Tibial nerve (tissue), 4 donors: ENCODE measurements at regions not wholly inside any gene's neighbourhood (a gene's known extent, or its start where the extent isn't known, plus 50 kb on each side); places are given as distances from the start of the nearest gene placed in this dataset.

ENCODE experiments used
- DNase-seq, 2 donors: peaks; one replicate each; pipeline ENCODE4 v3.0.0-alpha.2; 2019; ENCODE audit warnings: low spot score in 2 of 2
- H3K27ac ChIP-seq, 4 donors: fragments of 200-600 bp; sonication (generic) in 3 of 4; one replicate each; pipeline ENCODE4 v1.5.1; 2017 to 2019; ENCODE audit warnings: mild to moderate bottlenecking in 1 of 4
- H3K27me3 ChIP-seq, 2 donors: fragments of 200-600 bp; sonication (generic) in 1 of 2; one replicate each; pipeline versions ENCODE4 v1.5.1 to v1.6.0; 2017 to 2019
- H3K36me3 ChIP-seq, 3 donors: fragments of 200-600 bp; sonication (generic); one replicate each; pipeline ENCODE4 v1.5.1; 2018 to 2019
- H3K4me1 ChIP-seq, 4 donors: fragments of 200-600 bp; sonication (generic) in 3 of 4; one replicate each; pipeline ENCODE4 v1.5.1; 2017 to 2019
- H3K4me3 ChIP-seq, 4 donors: fragments of 200-600 bp; sonication (generic) in 3 of 4; one replicate each; pipeline ENCODE4 v1.5.1; 2017 to 2019; ENCODE audit warnings: mild to moderate bottlenecking in 1 of 4, moderate library complexity in 1 of 4
- H3K9me3 ChIP-seq, 4 donors: fragments of 200-600 bp; sonication (generic) in 3 of 4; one replicate each; pipeline ENCODE4 v1.5.1; 2017 to 2019
- EP300 ChIP-seq, 2 donors: sonication (generic); formaldehyde crosslinking; IDR thresholded peaks; one replicate each; pipeline ENCODE4 v1.6.1; 2017; ENCODE audit warnings: antibody characterized with exemption in 2 of 2, mild to moderate bottlenecking in 1 of 2
- POLR2A ChIP-seq, 2 donors: fragments of 450-650 bp; IDR thresholded peaks; one replicate each; pipeline ENCODE4 v1.6.1; 2017; ENCODE audit warnings: antibody characterized with exemption in 2 of 2, mild to moderate bottlenecking in 2 of 2, moderate library complexity in 2 of 2
- WGBS, 2 donors: methylation state at CpG; one replicate each; pipeline ENCODE4 v1.1.5; 2018; 5-methylcytosine and 5-hydroxymethylcytosine counted together
- TF ChIP-seq, protein P1 (sequence below), 5 experiments: fragments of 200-600 bp in 3 of 5; fragments of 450-650 bp in 2 of 5; sonication (generic) in 3 of 5; IDR thresholded peaks; one replicate each; pipeline ENCODE4 v1.5.1; 2016 to 2019; ENCODE audit warnings: antibody characterized with exemption in 5 of 5, mild to moderate bottlenecking in 3 of 5, moderate library complexity in 2 of 5

- Histone ChIP-seq H3K27ac (no peak overlapping the region), H3K4me3 (no peak overlapping the region), H3K36me3 (no peaks in the 10 kb centered on the region), H3K27me3 (no peaks in the 10 kb centered on the region), H3K4me1 (no peaks in the 10 kb centered on the region), H3K9me3 (no peaks in the 10 kb centered on the region)
- 91 to 93% methylated on average over 9 of the region's 9 CpGs for WGBS, 2 donors
- TF ChIP-seq EP300 (IDR thresholded peaks at IDR 0.05), result no peak
- TF ChIP-seq POLR2A (IDR thresholded peaks at IDR 0.05), result no peak
- TF ChIP-seq, protein P1, sequence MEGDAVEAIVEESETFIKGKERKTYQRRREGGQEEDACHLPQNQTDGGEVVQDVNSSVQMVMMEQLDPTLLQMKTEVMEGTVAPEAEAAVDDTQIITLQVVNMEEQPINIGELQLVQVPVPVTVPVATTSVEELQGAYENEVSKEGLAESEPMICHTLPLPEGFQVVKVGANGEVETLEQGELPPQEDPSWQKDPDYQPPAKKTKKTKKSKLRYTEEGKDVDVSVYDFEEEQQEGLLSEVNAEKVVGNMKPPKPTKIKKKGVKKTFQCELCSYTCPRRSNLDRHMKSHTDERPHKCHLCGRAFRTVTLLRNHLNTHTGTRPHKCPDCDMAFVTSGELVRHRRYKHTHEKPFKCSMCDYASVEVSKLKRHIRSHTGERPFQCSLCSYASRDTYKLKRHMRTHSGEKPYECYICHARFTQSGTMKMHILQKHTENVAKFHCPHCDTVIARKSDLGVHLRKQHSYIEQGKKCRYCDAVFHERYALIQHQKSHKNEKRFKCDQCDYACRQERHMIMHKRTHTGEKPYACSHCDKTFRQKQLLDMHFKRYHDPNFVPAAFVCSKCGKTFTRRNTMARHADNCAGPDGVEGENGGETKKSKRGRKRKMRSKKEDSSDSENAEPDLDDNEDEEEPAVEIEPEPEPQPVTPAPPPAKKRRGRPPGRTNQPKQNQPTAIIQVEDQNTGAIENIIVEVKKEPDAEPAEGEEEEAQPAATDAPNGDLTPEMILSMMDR (IDR thresholded peaks at IDR 0.05), result no peak
- no peak for DNase-seq
Observed at GRCh38 chr18:8484951-8485350, 124.3 kb upstream of the RAB12 start.

DNA sequence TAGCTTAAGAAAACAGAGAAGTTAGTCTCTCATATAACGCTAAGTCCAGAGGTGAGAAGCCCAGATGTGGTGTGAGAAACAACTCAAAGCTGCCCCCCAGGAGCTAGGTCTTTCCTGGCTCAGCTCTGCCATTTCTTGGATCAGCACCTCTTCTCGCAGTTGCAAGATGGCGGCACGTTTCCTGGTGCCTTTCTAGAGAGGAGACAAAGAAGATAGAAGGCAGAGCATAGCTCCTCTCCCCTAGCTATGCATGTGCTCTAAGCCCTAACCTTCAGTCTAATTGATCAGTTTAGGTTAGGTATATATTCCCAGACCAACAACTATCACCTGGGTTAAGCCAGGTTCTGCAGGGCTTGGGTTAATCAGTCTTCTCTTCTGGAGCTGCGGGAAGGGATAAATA is 119.5 kb upstream of the RAB12 start:
- H3K9me3 ChIP-seq, result no peaks in the 10 kb centered on the region
- no peak overlapping the region for H3K27ac ChIP-seq
- TF ChIP-seq POLR2A (IDR thresholded peaks at IDR 0.05) (no peak), EP300 (IDR thresholded peaks at IDR 0.05) (no peak)
- TF ChIP-seq, protein P1 (IDR thresholded peaks at IDR 0.05), result no peak
- no peaks in the 10 kb centered on the region for H3K4me1 ChIP-seq
- H3K27me3 ChIP-seq, result no peaks in the 10 kb centered on the region
- DNase-seq, result no peak
- H3K4me3 ChIP-seq, result no peak overlapping the region
- no peaks in the 10 kb centered on the region for H3K36me3 ChIP-seq
- 84 to 93% methylated on average over 5 of the region's 5 CpGs for WGBS, 2 donors

DNA sequence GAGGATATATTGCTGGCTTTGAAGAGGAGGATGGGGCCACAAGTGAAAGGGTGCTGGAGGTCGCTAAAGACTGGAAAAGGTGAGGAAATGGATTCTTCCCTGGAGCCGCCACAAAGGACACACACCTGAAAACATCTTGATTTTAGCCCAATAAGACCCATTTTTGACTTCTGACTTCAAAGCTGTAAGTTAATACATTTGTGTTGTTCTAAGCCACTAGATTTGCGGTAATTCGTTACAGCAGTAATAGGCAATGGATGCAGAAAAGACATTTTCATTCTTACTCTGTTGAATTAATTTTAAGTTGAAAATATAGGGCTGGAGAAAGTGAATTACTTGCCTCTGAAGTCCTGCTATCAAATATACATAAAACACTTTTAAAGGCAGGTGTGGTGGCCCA is 117.7 kb upstream of the RAB12 start:
- 83 to 91% methylated on average over 4 of the region's 4 CpGs for WGBS, 2 donors
- no peaks in the 10 kb centered on the region for H3K9me3 ChIP-seq
- DNase-seq, result no peak
- H3K4me3 ChIP-seq, result no peak overlapping the region
- no peaks in the 10 kb centered on the region for H3K36me3 ChIP-seq
- no peaks in the 10 kb centered on the region for H3K27me3 ChIP-seq
- H3K4me1 ChIP-seq, result no peaks in the 10 kb centered on the region
- TF ChIP-seq, protein P1 (IDR thresholded peaks at IDR 0.05), result no peak
- no peak overlapping the region for H3K27ac ChIP-seq

DNA sequence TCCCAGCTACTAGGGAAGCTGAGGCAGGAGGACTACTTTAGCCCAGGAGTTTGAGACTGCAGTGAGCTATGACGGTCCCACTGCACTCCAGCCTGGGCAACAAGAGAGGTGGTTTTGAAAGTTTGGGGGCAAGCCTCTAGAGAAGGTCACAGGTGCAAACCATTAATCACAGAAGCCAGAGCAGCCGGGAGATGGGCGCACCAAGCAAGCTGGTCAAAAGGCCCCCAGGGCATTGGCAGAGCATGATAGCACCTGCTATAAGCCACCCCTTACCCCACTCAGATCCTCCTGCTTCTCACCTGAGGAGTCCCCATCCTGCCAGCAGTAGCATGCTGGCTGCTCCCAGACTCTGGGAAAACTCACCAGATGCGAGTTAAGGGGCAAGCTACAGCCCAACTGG is 116.1 kb upstream of the RAB12 start:
- TF ChIP-seq EP300 (IDR thresholded peaks at IDR 0.05) (no peak), POLR2A (IDR thresholded peaks at IDR 0.05) (no peak)
- TF ChIP-seq, protein P1 (IDR thresholded peaks at IDR 0.05), result no peak
- DNase-seq, result no peak
- Histone ChIP-seq H3K9me3 (no peaks in the 10 kb centered on the region), H3K4me3 (no peak overlapping the region), H3K4me1 (no peaks in the 10 kb centered on the region), H3K36me3 (no peaks in the 10 kb centered on the region), H3K27me3 (no peaks in the 10 kb centered on the region), H3K27ac (no peak overlapping the region)
- 74 to 93% methylated on average over 3 to 4 of the region's 4 CpGs for WGBS, 2 donors

DNA sequence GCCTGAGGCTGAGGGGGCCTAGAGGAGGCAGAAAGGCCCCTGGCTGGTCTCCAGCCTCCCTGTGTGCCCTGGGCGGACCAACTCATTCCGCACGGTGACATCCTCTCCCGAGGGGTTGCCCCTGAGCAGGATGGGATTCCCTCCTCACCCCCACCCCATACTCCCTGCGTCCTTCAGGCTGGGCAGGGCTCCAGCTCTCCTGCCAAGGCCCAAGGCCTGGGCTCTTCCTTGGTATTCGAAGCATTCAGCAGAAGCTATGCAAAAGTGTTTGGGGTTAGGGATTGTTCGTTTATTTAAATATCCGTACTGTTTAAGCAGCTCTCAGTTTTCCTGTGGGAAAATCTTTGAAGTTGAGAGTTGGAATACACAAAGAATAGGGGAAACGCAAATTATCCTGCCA is 113.1 kb upstream of the RAB12 start:
- no peak overlapping the region for H3K27ac ChIP-seq
- H3K9me3 ChIP-seq, result no peaks in the 10 kb centered on the region
- DNase-seq, result no peak
- H3K27me3 ChIP-seq, result no peaks in the 10 kb centered on the region
- no peaks in the 10 kb centered on the region for H3K36me3 ChIP-seq
- 28 to 30% methylated on average over 9 of the region's 9 CpGs for WGBS, 2 donors
- no peak for TF ChIP-seq EP300 (IDR thresholded peaks at IDR 0.05)
- TF ChIP-seq POLR2A (IDR thresholded peaks at IDR 0.05), result no peak
- TF ChIP-seq, protein P1 (IDR thresholded peaks at IDR 0.05), result no peak
- peaks cover 0 to 10% (median 0%) of the 10 kb centered on the region in 4 donors for H3K4me1 ChIP-seq
- H3K4me3 ChIP-seq, result no peak overlapping the region
